Suppressor macrophage treated with lipopolysaccharide for 4 hours (primary cell): ENCODE measurements at regions not wholly inside any gene's neighbourhood (a gene's known extent, or its start where the extent isn't known, plus 50 kb on each side); places are given as distances from the start of the nearest gene placed in this dataset.

Experiments
- DNase-seq: peaks from one replicate; pipeline ENCODE4 v3.0.0-alpha.2; 2020

DNA sequence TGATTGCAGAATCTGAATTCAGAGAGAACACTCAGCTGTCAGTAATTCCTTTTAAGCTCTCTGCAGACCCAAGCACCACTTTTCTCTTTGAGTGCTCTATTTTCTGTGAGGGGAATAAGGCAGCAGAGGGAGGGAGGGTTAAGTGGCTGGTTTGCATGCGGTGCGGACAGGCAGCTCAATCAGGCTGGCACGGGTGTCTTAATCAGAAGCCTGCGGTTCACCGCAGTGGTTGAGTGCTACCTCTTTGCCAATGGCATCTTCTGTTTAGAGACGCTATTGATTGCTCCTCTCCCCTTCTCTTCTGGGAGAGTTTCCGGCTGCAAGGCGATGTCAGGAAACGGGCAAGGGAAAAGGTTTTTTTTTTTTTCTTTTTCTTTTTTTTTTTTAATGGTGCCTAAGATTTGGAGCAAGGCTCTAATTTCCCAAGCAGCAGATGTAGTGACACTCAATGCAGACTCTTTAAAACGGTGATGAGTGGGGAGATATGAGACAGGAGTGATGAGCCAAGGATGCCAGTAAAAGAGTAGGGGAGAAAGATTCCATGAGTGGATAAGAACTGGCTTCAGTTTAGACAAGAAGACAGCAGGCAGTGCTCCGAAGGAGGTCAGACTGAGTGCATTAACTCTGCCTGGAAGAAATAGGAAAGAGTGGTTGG, 533.7 kb upstream of the SEL1L start:
- DNase-seq, result no peak

DNA sequence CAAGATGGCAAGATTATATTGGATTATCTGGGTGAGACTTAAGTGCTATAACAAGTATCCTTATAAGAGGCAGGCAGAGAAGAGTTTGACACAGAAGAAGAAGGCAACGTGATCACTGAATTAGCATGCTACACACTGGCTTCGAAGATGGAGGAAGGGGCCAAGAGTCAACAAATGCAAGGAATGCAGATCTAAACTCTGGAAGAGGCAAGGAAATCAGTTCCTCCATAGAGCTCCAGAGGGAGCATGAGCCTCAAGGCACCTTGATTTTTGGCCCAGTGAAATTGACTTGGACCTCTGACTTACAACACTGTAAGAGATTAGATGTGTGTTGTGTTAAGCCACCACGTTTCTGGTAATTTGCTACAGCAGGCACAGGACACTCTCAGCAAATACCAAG, 536.4 kb upstream of the SEL1L start:
- no peak for DNase-seq

DNA sequence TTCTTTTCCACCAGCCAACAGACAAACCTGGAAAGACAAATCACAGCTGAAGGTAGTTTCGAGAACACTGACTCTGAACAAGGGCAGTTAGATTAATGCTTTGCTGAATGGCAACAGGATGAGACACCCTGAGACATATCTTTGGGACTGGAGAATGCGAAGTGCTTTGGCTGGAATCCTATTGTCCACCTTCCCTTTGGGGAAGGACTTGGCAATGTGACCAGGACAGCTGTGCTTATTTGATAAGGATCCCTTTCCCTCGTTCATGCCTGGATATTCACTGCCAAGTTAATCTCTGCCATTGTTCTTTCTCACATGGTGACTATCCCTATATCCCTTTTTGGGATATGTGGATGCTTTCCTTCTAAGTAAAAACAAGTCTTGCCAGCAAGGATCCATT, 537.1 kb upstream of the SEL1L start:
- no peak for DNase-seq

DNA sequence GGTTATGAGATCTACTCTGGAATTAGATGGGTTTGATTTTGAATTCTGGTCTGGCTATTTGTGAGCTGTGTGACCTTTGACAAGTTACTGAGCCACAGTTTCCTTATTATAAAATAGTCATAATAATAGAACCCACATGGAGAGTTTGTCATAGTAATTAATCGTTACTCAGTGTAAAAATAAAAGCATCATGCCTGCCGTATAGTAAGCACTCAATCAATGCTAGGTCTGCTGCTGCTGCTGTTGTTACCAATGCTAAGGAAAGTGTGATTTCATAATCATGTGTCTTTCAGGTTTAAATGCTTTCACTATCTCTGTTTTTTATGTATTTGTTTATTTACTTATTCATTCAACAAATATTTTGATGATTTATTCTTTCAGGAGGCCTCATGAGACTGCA, 539.9 kb upstream of the SEL1L start:
- DNase-seq, result no peak

DNA sequence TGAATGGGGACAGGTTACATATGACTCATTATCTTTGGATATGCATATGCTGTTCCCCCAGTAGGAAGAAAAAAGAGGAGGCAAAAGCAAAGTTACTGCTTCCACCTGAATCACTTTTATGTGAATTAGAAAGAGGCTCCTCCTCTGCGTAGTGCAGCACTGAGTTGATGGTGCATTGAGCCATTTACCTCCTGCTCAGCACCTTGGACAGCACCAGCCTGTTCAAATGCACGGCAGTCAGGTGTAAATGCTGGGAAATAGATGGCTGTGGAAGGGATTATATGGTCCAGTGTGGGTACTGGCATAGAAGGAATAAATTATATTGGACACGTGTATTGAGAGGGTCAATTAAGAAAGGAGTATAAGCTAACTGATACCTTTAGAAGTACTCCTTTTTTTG, 541.9 kb upstream of the SEL1L start:
- peak; percentile 5 for DNase-seq

DNA sequence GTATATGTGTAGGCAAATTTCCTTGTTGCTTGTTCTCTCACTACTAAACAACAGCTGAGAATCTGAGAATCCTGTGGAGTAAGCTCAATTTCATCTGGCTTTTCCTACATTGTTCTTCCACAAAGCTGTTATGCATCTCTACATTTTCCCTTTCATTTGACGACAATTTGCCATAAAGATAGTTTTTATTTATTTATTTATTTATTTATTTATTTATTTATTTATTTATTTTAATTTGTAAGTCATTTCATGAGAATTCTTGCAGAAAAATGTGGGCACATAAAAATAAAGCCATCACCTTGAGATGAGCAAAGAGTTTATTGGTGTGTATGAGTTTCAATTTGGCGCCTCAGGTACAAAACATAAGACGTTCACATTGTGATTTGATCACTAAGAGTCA, 545.9 kb upstream of the SEL1L start:
- DNase-seq, result no peak

DNA sequence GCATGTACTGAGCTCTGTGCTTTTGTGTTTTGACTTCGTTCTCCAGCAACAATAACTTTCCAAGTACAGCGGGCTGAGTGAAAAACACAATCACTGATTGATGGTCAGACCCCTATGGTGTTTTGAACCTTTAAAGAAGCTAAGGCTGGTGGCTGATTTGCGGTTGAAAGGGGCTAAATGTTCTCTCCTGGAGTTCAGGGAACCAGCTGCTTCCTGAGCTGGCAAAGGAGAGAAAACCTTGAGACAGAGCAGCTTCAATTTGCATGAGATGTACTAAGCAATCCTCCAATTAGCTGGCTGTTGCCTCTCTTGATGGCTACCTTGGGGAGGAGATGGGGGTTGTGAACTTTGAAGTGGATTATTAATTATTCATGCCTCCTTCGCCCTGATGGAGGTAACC, 546.7 kb upstream of the SEL1L start:
- DNase-seq, result no peak

DNA sequence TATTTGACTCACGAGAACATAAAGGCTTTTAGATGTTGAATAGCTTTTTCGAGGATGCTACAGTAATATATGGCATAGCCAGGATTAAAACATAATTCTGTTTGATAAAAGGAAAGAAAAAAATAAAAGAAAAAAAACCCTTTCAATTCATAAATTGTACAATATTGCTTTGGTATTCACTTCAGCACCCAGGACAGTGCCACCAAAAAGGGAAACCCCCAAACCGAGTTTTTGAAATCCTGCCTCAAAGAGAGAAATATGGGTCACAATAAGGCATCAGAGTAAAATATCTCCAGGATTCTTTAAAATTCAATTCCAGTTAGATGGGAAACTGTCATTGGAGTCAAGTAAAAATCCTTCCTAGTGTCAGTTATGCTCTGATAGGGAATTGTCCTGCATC, 551.2 kb upstream of the SEL1L start:
- DNase-seq, result no peak

DNA sequence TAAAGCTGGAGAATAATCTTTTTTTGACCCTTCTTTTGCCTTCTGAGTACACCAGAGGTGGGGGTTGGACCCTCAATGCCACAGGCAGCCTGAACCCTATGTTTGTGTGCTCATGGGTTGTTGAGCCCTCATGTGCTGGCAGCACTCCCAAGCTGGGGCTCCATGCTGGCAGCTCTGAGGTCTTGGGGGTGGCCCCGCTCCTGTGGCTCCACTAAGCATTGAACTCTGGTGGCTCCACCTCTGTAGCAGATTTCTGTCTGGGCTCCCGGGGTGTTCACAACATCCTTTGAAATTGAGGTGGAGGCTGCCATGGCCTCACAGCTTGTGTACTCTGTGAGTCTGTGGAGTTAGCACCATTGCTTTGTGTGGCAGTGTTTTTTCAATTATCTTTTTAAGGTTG, 557.4 kb upstream of the SEL1L start:
- no peak for DNase-seq

DNA sequence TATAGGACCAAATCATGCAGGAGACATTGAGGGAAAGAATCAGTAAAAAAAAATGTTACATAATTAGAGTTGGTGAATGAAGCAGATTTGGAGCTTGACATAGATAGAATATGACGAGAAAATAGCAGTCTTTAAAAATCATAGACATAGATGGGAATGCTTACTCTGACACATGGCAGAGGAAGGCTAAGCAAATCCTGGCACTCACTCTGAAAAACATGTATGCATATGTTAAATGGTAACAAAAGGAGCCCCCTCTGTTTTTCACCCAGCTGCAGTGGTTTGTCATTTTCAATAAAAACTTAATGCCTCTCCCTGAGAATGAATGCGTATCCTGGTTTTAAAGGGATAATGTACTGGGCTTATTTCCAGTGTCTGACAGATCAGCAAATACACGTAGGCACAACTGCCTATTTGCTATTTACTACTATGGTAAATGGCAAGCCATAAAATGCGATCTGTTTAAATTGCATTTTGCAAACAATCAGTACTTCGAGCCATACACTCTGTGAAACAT, 561.2 kb upstream of the SEL1L start:
- no peak for DNase-seq

DNA sequence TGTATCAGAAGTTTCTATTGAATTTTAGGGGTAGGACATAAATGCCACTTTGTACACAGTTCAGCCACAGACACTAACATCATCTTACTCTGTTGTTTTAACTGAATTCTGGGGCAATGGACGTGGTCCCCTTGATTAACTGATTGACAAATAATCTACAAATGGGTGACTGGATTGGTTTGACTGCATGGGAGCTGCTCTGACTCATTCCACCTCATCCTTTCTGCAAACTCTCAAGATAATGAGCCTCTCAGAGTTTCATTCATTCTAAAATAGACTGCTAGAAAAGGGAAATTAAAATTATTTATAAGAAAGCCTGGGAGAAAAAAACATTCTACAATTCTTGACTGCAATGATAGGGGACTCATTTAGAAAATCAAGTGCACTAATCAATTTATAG, 570.4 kb upstream of the SEL1L start:
- no peak for DNase-seq

DNA sequence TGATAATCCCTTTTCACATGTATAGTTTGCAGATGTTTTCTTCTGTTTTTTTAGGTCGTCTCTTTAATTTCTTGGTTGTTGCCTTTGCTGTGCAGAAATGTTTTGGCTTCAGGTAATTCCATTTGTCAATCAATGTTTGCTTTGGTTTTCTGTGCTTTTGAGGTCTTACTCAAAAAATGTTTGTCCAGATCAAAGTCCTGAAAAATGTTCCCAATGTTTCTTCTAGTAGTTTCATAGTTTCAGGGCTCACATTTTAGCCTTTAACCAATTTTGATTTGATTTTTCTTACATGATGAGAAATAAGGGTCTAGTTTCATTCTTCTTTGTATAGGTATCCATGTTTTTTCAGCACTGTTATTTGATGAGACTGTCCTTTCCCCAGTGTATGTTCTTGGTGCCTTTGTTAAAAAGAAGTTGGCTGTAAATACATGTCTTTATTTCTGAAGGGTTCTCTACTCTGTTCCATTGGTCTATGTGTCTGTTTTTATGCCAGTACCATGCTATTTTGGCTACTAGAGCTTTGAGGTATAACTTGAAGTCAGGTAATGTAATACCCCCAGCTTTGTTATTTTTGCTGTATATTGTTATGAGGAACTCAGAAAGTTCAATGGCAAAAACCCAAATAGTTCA, 578.7 kb upstream of the SEL1L start:
- no peak for DNase-seq

DNA sequence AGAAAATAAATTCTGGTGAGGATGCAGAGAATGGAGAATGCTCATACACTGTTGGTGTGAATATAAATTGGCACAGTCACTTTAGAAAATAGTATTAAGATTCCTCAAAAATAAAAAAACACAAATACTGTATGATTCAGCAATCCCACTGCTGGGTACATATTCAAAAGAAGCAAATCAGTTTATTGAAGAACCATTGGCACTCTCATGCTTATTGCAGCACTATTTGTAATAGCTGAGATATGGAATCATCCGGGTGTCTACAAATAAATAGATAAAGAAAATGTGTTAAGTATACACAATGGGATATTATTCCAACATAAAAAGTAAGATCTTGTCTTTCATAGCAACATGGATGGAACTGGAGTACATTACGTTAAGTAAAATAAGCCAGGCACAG, 579.4 kb upstream of the SEL1L start:
- DNase-seq, result no peak

DNA sequence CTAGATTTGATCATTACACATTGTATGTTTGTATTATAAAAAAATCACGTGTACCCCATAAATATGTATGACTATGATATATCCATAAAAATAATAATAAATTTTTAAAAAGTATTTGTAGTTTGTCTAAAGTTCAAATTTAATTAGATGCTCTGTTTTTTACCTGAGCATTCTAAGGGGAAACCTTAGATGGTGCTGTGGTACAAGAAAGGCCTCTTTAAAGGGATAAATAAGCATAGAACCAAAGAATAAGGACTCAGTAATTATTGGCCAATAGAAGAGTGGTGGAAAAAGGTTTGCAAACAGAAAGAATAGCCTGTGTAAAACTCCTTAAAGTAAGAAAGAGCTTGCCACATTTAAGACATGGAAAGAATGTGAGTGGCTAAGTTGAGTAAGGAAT, 580.1 kb upstream of the SEL1L start:
- no peak for DNase-seq

DNA sequence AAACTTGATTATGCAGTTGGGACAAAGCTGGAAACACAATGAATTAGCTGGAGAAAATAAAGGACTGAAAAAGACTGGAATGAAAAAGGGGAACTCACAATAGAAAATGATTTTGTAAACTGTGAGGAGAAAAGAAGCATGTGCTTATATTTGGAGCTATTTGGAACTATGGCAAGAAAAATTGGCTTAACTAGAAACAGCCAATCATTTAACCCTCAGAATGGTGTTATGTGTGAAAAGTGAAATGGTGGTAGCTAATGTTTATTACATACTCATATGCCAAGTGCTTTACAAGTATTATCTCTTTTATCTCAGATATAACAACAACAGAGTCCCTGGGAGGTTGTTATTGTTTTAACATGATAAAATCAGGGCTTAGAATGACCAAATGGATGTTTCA, 583.1 kb upstream of the SEL1L start:
- no peak for DNase-seq

DNA sequence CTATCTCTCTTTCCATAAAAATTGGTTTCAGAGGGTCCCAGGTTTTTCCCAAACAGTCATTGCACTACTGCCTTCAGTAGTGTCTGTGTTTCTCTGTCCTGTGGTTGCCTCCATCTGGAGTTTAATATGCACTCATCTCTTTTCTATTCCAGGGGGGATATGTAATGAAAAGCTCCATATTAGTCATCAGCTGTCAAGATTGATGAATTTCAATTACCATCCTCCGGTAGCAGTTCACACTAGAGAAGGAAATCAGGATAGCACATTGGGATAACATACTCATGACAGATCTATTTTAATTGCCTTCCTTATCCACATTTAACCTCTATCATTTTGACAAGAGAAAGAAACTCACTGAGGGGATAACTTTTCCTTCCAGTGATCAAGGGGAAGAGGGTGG, 589.0 kb upstream of the SEL1L start:
- no peak for DNase-seq

DNA sequence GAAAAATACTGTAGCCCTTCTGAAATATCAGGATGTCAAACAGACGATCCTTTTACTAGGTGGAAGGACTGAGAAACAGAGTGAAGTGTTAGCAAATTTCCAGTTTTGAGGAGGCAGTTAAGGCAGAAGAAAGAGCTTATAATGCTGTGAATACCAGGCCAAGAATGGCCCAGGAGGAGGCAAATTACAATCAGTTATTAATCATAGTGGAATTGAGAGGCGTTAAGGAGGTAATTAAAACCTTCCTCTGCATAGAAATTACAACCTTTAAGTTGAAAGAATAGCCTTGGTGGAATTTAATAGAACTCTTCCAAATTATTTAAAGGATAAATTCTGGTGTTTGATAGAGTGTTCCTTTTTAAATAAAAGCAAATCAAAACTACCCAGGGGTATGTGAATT, 590.9 kb upstream of the SEL1L start:
- DNase-seq, result no peak

DNA sequence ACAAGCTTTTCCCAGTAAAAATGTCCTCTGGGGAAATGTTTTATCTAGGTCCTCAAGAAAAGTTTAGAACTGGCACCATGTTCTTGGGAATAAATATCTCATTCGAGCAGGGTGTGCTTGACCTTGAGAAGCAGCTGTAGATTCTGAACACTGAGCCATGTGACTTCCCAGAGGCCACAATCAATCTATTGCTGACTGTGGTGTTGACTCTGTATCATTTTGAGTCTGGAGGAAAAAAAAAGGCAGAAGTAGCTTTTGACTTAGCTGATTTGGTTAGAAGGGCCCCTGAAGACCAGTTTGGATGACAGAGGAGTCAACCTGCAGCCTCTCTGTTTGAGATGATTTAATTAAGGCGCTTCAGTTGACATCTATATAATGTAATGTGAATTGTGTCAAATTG, 592.4 kb upstream of the SEL1L start:
- no peak for DNase-seq

DNA sequence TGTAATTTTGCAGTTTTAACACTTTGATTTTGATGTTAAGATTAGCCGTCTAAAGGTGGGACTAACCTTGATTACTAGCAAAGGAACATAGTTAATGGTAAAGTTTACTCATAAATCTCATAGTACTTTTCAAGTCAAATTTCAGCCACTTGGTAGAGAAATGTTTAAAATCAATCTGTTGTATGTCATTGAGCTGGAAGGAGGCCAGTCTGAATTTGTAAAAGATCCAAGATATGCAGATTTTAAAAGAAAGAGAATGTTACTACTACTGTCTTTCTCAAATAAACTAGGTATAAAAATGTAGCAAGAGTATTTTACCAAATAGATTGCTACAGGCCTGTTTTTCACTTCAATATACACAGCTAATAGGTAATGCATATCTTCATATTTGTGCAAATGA, 600.8 kb upstream of the SEL1L start:
- no peak for DNase-seq

DNA sequence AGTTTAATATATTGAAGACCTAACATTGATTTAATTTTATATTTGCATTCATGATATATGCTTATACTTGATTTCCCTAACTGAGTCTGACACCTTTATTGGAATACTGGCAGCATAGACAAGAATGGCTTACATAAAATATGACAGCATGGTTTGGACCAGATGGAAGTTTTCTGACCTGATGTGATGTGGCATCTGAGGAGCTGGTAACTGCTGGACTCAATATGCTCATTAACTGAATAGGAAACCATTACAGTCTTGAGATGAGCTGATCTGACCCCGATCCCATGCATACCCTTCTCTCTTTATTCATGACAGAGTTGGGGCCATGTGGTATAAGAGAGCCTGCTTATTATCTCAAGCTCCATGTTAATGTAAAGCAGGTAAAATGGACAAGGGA, 604.8 kb upstream of the SEL1L start:
- DNase-seq, result no peak

DNA sequence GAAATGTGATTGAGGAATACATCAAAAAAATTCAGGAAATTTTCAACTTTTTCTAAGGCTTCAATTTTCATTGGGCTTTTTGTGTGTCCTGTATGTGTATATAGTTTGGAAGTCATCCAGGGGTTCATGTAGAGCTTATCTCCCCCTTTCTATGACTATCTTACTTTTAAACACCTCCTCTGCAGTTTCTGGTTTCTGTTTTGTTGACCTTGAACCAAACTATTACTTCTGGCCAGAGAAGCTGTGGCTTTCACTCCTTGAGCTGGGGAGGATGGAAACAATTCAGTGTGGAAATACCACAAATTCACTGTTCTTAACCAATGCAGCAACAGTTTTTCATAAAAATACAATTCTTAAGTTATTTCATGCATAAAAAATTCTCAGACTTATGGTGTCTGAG, 613.2 kb upstream of the SEL1L start:
- no peak for DNase-seq

DNA sequence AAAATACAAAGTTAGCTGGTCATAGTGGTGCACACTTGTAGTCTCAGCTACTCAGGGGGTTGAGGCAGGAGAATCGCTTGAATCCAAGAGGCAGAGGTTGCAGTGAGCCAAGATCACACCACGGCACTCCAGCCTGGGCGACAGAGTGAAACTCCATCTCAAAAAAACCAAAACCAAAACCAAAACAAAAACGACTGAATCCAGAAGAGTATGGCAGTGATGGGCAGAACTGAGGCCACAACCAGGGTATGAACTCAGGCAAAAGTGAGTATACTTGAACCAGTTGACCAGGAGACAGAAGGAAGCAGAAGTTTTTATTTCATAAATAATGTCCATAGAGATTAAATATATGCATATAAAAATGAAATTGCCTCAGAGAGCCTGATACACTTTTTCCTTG, 620.0 kb upstream of the SEL1L start:
- no peak for DNase-seq

DNA sequence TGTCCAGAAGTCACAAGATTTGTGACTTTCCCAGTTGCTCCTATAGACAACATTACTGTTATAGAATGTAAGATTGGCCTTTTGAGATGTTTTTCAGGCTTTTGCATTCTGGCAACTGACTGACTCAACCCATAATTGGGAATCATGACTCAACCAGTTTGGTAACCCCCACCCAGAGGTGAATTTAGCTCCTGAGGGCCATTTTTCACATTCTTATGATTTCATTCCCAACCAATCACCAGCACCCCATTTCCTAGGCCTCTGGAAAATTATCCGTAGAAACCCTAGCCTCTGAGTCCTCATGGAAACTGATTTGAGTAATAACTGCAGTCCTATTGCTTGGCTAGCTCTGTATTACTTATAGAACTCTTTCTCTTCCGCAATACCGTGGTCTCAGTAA, 626.0 kb upstream of the SEL1L start:
- DNase-seq, result no peak

DNA sequence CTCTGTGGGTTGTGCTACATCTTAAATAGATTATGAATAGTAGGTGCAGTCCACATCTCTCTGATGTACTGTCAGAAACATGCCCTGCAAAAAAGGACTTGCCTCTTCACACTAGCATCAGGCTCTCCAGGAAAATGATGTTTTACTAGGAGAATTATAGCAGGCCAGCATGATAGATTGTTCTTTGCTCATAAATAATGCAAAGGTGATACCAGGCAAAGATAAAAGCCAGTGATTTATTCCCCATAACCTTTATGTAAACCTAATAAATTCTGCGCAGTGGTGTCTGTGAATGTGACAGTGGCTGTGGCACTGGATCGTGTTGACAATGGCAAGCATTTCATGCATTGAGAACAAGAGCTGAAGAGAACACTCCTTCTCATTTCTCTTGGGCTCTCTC, 646.5 kb upstream of the SEL1L start:
- DNase-seq, result no peak

DNA sequence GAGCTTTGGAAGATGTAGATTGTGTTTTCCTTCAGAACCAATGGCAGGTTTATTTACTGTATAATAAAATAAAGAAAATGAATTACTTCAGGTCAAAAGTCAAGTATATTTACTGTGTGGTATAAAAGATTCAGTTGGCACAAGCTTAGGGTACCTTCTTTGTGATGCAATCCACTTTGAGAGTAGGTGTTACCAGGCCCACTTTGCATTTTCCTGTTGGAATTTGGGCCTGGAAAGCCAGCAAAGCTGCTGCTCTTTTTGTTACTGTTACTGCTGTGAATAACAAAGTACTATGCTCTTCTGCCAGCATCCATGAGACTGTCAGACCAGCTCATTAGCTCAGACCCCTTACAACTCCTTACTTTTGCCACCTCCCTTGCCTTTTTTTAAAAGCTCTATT, 649.0 kb upstream of the SEL1L start:
- DNase-seq, result no peak
